ENCODE measurements at regions not wholly inside any gene's neighbourhood (a gene's known extent, or its start where the extent isn't known, plus 50 kb on each side); places are given as distances from the start of the nearest gene placed in this dataset.

- TF ChIP-seq, protein P1, sequence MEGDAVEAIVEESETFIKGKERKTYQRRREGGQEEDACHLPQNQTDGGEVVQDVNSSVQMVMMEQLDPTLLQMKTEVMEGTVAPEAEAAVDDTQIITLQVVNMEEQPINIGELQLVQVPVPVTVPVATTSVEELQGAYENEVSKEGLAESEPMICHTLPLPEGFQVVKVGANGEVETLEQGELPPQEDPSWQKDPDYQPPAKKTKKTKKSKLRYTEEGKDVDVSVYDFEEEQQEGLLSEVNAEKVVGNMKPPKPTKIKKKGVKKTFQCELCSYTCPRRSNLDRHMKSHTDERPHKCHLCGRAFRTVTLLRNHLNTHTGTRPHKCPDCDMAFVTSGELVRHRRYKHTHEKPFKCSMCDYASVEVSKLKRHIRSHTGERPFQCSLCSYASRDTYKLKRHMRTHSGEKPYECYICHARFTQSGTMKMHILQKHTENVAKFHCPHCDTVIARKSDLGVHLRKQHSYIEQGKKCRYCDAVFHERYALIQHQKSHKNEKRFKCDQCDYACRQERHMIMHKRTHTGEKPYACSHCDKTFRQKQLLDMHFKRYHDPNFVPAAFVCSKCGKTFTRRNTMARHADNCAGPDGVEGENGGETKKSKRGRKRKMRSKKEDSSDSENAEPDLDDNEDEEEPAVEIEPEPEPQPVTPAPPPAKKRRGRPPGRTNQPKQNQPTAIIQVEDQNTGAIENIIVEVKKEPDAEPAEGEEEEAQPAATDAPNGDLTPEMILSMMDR (optimal IDR thresholded peaks at IDR 0.05 in 1 of 3, IDR thresholded peaks at IDR 0.05 in 1 of 3, conservative IDR thresholded peaks at IDR 0.05 in 1 of 3; ENCODE audit: extremely low read depth in 1 of 3, insufficient read depth in 2 of 3, low read length in 3 of 3), result no peak
- no peak for TF ChIP-seq EZH2 (IDR thresholded peaks at IDR 0.05; ENCODE audit: low read length)
These were observed 52.5 kb upstream of the LGALSL start for GRCh38 chr2:64401529-64401880.
